Activated CD4-positive, alpha-beta memory T cell treated with anti-CD3 and anti-CD28 coated beads for 36 hours (primary cell): ENCODE measurements at regions not wholly inside any gene's neighbourhood (a gene's known extent, or its start where the extent isn't known, plus 50 kb on each side); places are given as distances from the start of the nearest gene placed in this dataset.

Experiments
- CTCF ChIA-PET: fragments of 350-600 bp; sonication (Branson Sonifier 250); formaldehyde crosslinking; loops from one replicate; lab custom pipeline; 2021; ENCODE audit warnings: antibody characterized with exemption, inconsistent platforms; lab: Charles Lee
- POLR2A ChIA-PET: fragments of 350-600 bp; sonication (Branson Sonifier 250); formaldehyde crosslinking; loops from one replicate; lab custom pipeline; 2021; ENCODE audit warnings: antibody characterized with exemption; lab: Charles Lee
- DNase-seq: peaks from one replicate; pipeline ENCODE4 v3.0.0-alpha.2; 2020
- H3K27ac Mint-ChIP-seq: one replicate; pipeline ENCODE4 v1.8.0; 2021; ENCODE audit warnings: mixed read lengths
- H3K27me3 Mint-ChIP-seq: one replicate; pipeline ENCODE4 v1.8.0; 2021; ENCODE audit warnings: mixed read lengths
- H3K36me3 Mint-ChIP-seq: one replicate; pipeline ENCODE4 v1.8.0; 2021; ENCODE audit warnings: mixed read lengths
- H3K4me1 Mint-ChIP-seq: one replicate; pipeline ENCODE4 v1.8.0; 2021; ENCODE audit warnings: low read depth, mixed read lengths
- H3K4me3 Mint-ChIP-seq: one replicate; pipeline ENCODE4 v1.8.0; 2021; ENCODE audit warnings: mild to moderate bottlenecking, mixed read lengths
- H3K9me3 Mint-ChIP-seq: one replicate; pipeline ENCODE4 v1.8.0; 2021; ENCODE audit warnings: mixed read lengths
- intact Hi-C: fragments of 100-400 bp; cut with micrococcal nuclease; formaldehyde crosslinking; loops from one replicate; pipeline ENCODE4 v1.15.1; 2023

GRCh38 chr4:155011163-155011780 is 197.2 kb upstream of the NPY2R start:
- ChIA-PET POLR2A (no interaction called here), CTCF (no interaction called here)
- DNase-seq: no peak
- H3K27ac Mint-ChIP-seq: no peak overlapping the region
- H3K27me3 Mint-ChIP-seq: peaks cover 2% of the 10 kb centered on the region
- no peaks in the 10 kb centered on the region for H3K4me1 Mint-ChIP-seq
- H3K36me3 Mint-ChIP-seq: no peaks in the 10 kb centered on the region
- H3K9me3 Mint-ChIP-seq: no peaks in the 10 kb centered on the region
- H3K4me3 Mint-ChIP-seq: no peak overlapping the region
- intact Hi-C loops: no loop called here

GRCh38 chr4:155012469-155012868 is 196.0 kb upstream of the NPY2R start:
- no peak overlapping the region for H3K27ac Mint-ChIP-seq
- no peaks in the 10 kb centered on the region for H3K4me1 Mint-ChIP-seq
- DNase-seq: no peak
- no peaks in the 10 kb centered on the region for H3K36me3 Mint-ChIP-seq
- CTCF ChIA-PET: no interaction called here
- H3K9me3 Mint-ChIP-seq: no peaks in the 10 kb centered on the region
- H3K4me3 Mint-ChIP-seq: no peak overlapping the region
- POLR2A ChIA-PET: no interaction called here
- H3K27me3 Mint-ChIP-seq: peaks cover 2% of the 10 kb centered on the region
- intact Hi-C loops: no loop called here

GRCh38 chr4:155017426-155017825 is 191.0 kb upstream of the NPY2R start:
- Mint-ChIP-seq H3K4me1 (no peaks in the 10 kb centered on the region), H3K27ac (no peak overlapping the region), H3K9me3 (no peaks in the 10 kb centered on the region), H3K27me3 (peaks cover 2% of the 10 kb centered on the region), H3K36me3 (no peaks in the 10 kb centered on the region), H3K4me3 (no peak overlapping the region)
- ChIA-PET CTCF (no interaction called here), POLR2A (no interaction called here)
- intact Hi-C loops: no loop called here
- DNase-seq: no peak

- ChIA-PET CTCF (interaction anchor here (0.7 kb wide), 1 partner anchor 12 kb away, joined by 3 read pairs; no protein-coding TSS in a partner anchor), POLR2A (no interaction called here)
- no peaks in the 10 kb centered on the region for H3K36me3 Mint-ChIP-seq
- H3K27ac Mint-ChIP-seq: no peak overlapping the region
- intact Hi-C loops: no loop called here
- H3K9me3 Mint-ChIP-seq: peaks cover 4% of the 10 kb centered on the region
- H3K4me1 Mint-ChIP-seq: no peaks in the 10 kb centered on the region
- peaks cover 4% of the 10 kb centered on the region for H3K27me3 Mint-ChIP-seq
- no peak overlapping the region for H3K4me3 Mint-ChIP-seq
- peak; percentile 39 for DNase-seq
These were observed 182.5 kb upstream of the NPY2R start for GRCh38 chr4:155025762-155026457.

- POLR2A ChIA-PET: no interaction called here
These were observed 181.7 kb upstream of the NPY2R start for GRCh38 chr4:155026715-155027114.

GRCh38 chr4:155032521-155033229 is 175.8 kb upstream of the NPY2R start:
- H3K36me3 Mint-ChIP-seq: no peaks in the 10 kb centered on the region
- H3K27ac Mint-ChIP-seq: no peak overlapping the region
- intact Hi-C loops: no loop called here
- H3K9me3 Mint-ChIP-seq: no peaks in the 10 kb centered on the region
- H3K27me3 Mint-ChIP-seq: no peaks in the 10 kb centered on the region
- ChIA-PET CTCF (no interaction called here), POLR2A (no interaction called here)
- DNase-seq: no peak
- no peaks in the 10 kb centered on the region for H3K4me1 Mint-ChIP-seq
- H3K4me3 Mint-ChIP-seq: no peak overlapping the region

More at GRCh38 chr4:155026715-155027114, 181.7 kb upstream of the NPY2R start:
- intact Hi-C loops: no loop called here
- CTCF ChIA-PET: interaction anchor here (0.7 kb wide), 1 partner anchor 13 kb away, joined by 3 read pairs; no protein-coding TSS in a partner anchor
- Mint-ChIP-seq H3K27me3 (peaks cover 4% of the 10 kb centered on the region), H3K4me1 (no peaks in the 10 kb centered on the region), H3K4me3 (no peak overlapping the region), H3K9me3 (peaks cover 4% of the 10 kb centered on the region), H3K36me3 (no peaks in the 10 kb centered on the region), H3K27ac (no peak overlapping the region)
- no peak for DNase-seq

GRCh38 chr4:155033604-155034003 is 174.8 kb upstream of the NPY2R start:
- H3K27me3 Mint-ChIP-seq: no peaks in the 10 kb centered on the region
- H3K4me1 Mint-ChIP-seq: no peaks in the 10 kb centered on the region
- CTCF ChIA-PET: no interaction called here
- no peak for DNase-seq
- H3K9me3 Mint-ChIP-seq: no peaks in the 10 kb centered on the region
- POLR2A ChIA-PET: no interaction called here
- H3K4me3 Mint-ChIP-seq: no peak overlapping the region
- no peak overlapping the region for H3K27ac Mint-ChIP-seq
- intact Hi-C loops: no loop called here
- no peaks in the 10 kb centered on the region for H3K36me3 Mint-ChIP-seq

GRCh38 chr4:155037031-155037430 is 171.4 kb upstream of the NPY2R start:
- Mint-ChIP-seq H3K27ac (no peak overlapping the region), H3K27me3 (no peaks in the 10 kb centered on the region), H3K9me3 (no peaks in the 10 kb centered on the region), H3K4me3 (no peak overlapping the region), H3K4me1 (no peaks in the 10 kb centered on the region), H3K36me3 (no peaks in the 10 kb centered on the region)
- intact Hi-C loops: no loop called here
- POLR2A ChIA-PET: no interaction called here
- CTCF ChIA-PET: no interaction called here
- DNase-seq: no peak

GRCh38 chr4:155038459-155038858 is 170.0 kb upstream of the NPY2R start:
- Mint-ChIP-seq H3K9me3 (no peaks in the 10 kb centered on the region), H3K27ac (no peak overlapping the region), H3K27me3 (no peaks in the 10 kb centered on the region), H3K36me3 (no peaks in the 10 kb centered on the region), H3K4me1 (no peaks in the 10 kb centered on the region), H3K4me3 (no peak overlapping the region)
- POLR2A ChIA-PET: no interaction called here
- CTCF ChIA-PET: no interaction called here
- intact Hi-C loops: no loop called here
- DNase-seq: no peak

GRCh38 chr4:155039162-155039561 is 169.3 kb upstream of the NPY2R start:
- Mint-ChIP-seq H3K4me3 (no peak overlapping the region), H3K27ac (no peak overlapping the region), H3K9me3 (no peaks in the 10 kb centered on the region), H3K27me3 (no peaks in the 10 kb centered on the region), H3K36me3 (no peaks in the 10 kb centered on the region), H3K4me1 (no peaks in the 10 kb centered on the region)
- CTCF ChIA-PET: no interaction called here
- intact Hi-C loops: no loop called here
- POLR2A ChIA-PET: no interaction called here
- no peak for DNase-seq

- ChIA-PET CTCF (interaction anchor here (0.5 kb wide), 1 partner anchor 294 kb away, joined by 3 read pairs; no protein-coding TSS in a partner anchor), POLR2A (no interaction called here)
These were observed 168.4 kb upstream of the NPY2R start for GRCh38 chr4:155040031-155040430.

GRCh38 chr4:155042014-155042413 is 166.4 kb upstream of the NPY2R start:
- intact Hi-C loops: no loop called here
- no peak for DNase-seq
- Mint-ChIP-seq H3K27ac (no peak overlapping the region), H3K4me1 (no peaks in the 10 kb centered on the region), H3K36me3 (no peaks in the 10 kb centered on the region), H3K4me3 (no peak overlapping the region), H3K9me3 (no peaks in the 10 kb centered on the region), H3K27me3 (no peaks in the 10 kb centered on the region)
- POLR2A ChIA-PET: no interaction called here
- CTCF ChIA-PET: no interaction called here

More at GRCh38 chr4:155040031-155040430, 168.4 kb upstream of the NPY2R start:
- H3K4me1 Mint-ChIP-seq: no peaks in the 10 kb centered on the region
- DNase-seq: no peak
- no peaks in the 10 kb centered on the region for H3K36me3 Mint-ChIP-seq
- H3K27ac Mint-ChIP-seq: no peak overlapping the region
- intact Hi-C loops: no loop called here
- no peaks in the 10 kb centered on the region for H3K27me3 Mint-ChIP-seq
- H3K9me3 Mint-ChIP-seq: no peaks in the 10 kb centered on the region
- H3K4me3 Mint-ChIP-seq: no peak overlapping the region
